ENCODE measurements at regions not wholly inside any gene's neighbourhood (a gene's known extent, or its start where the extent isn't known, plus 50 kb on each side); places are given as distances from the start of the nearest gene placed in this dataset.
"Not testable (repeated sequence)": the region's sequence is repeated elsewhere in the genome, so short reads cannot be mapped to it uniquely, and the experiment has no call there.

- H3K4me3 ChIP-seq (ENCODE audit: low read length) = no peak overlapping the region
- no peak for DNase-seq
- intact Hi-C loops (cut with DNase I) = no loop called here
- 87% methylated on average over 5 of the region's 5 CpGs for WGBS
- no peaks in the 10 kb centered on the region for H3K27me3 ChIP-seq (ENCODE audit: control insufficient read depth, insufficient read depth)
- H3K9me3 ChIP-seq (ENCODE audit: control insufficient read depth, low read length) = no peaks in the 10 kb centered on the region
- no peak overlapping the region for H3K27ac ChIP-seq (ENCODE audit: low read length)
- no peaks in the 10 kb centered on the region for H3K4me1 ChIP-seq (ENCODE audit: control insufficient read depth, insufficient read depth, low read length)
- ATAC-seq = no peak
These were observed 97.1 kb upstream of the PLSCR5 start for GRCh38 chr3:146702237-146702636.

GRCh38 chr3:146701246-146701645, 96.1 kb upstream of the PLSCR5 start:
- Histone ChIP-seq H3K4me1 (ENCODE audit: control insufficient read depth, insufficient read depth, low read length) (no peaks in the 10 kb centered on the region), H3K27me3 (ENCODE audit: control insufficient read depth, insufficient read depth) (no peaks in the 10 kb centered on the region), H3K9me3 (ENCODE audit: control insufficient read depth, low read length) (no peaks in the 10 kb centered on the region), H3K4me3 (ENCODE audit: low read length) (no peak overlapping the region), H3K27ac (ENCODE audit: low read length) (no peak overlapping the region)
- intact Hi-C loops (cut with DNase I) = no loop called here
- DNase-seq = no peak
- ATAC-seq = no peak
- 78% methylated on average over 3 of the region's 3 CpGs for WGBS

- H3K4me1 ChIP-seq (ENCODE audit: control insufficient read depth, insufficient read depth, low read length); H3K4me3 ChIP-seq (ENCODE audit: low read length); H3K27me3 ChIP-seq (ENCODE audit: control insufficient read depth, insufficient read depth); ATAC-seq; H3K9me3 ChIP-seq (ENCODE audit: control insufficient read depth, low read length); intact Hi-C loops (cut with DNase I); H3K27ac ChIP-seq (ENCODE audit: low read length); DNase-seq: not testable (repeated sequence)
These were observed 94.9 kb upstream of the PLSCR5 start for GRCh38 chr3:146700025-146700424.

- peaks cover 2% of the 10 kb centered on the region for H3K9me3 ChIP-seq (ENCODE audit: control insufficient read depth, low read length)
- 93% methylated on average over 2 of the region's 2 CpGs for WGBS
- no peak for ATAC-seq
- no peak overlapping the region for H3K4me3 ChIP-seq (ENCODE audit: low read length)
- H3K4me1 ChIP-seq (ENCODE audit: control insufficient read depth, insufficient read depth, low read length) = no peaks in the 10 kb centered on the region
- H3K27me3 ChIP-seq (ENCODE audit: control insufficient read depth, insufficient read depth) = no peaks in the 10 kb centered on the region
- H3K27ac ChIP-seq (ENCODE audit: low read length) = no peak overlapping the region
- intact Hi-C loops (cut with DNase I) = no loop called here
- no peak for DNase-seq
These were observed 87.1 kb upstream of the PLSCR5 start for GRCh38 chr3:146692254-146692653.

- WGBS = 75% methylated on average over 8 of the region's 8 CpGs
- no peaks in the 10 kb centered on the region for H3K9me3 ChIP-seq (ENCODE audit: control insufficient read depth, low read length)
- intact Hi-C loops (cut with DNase I) = no loop called here
These were observed 80.1 kb upstream of the PLSCR5 start for GRCh38 chr3:146685050-146685814.

GRCh38 chr3:146682171-146682570, 77.0 kb upstream of the PLSCR5 start:
- no peak overlapping the region for H3K4me3 ChIP-seq (ENCODE audit: low read length)
- H3K27me3 ChIP-seq (ENCODE audit: control insufficient read depth, insufficient read depth) = no peaks in the 10 kb centered on the region
- ATAC-seq (no peak), DNase-seq (no peak)
- no peak overlapping the region for H3K27ac ChIP-seq (ENCODE audit: low read length)
- no peaks in the 10 kb centered on the region for H3K4me1 ChIP-seq (ENCODE audit: control insufficient read depth, insufficient read depth, low read length)
- H3K9me3 ChIP-seq (ENCODE audit: control insufficient read depth, low read length) = no peaks in the 10 kb centered on the region
- 25% methylated on average over 5 of the region's 5 CpGs for WGBS
- intact Hi-C loops (cut with DNase I) = no loop called here

More at GRCh38 chr3:146685050-146685814, 80.1 kb upstream of the PLSCR5 start:
- Histone ChIP-seq H3K27ac (ENCODE audit: low read length) (no peak overlapping the region), H3K27me3 (ENCODE audit: control insufficient read depth, insufficient read depth) (no peaks in the 10 kb centered on the region), H3K4me1 (ENCODE audit: control insufficient read depth, insufficient read depth, low read length) (no peaks in the 10 kb centered on the region), H3K4me3 (ENCODE audit: low read length) (no peak overlapping the region)
- ATAC-seq (no peak), DNase-seq (no peak)

- intact Hi-C loops (cut with DNase I) = no loop called here
- ATAC-seq = no peak
- Histone ChIP-seq H3K4me3 (ENCODE audit: low read length) (no peak overlapping the region), H3K9me3 (ENCODE audit: control insufficient read depth, low read length) (no peaks in the 10 kb centered on the region), H3K27me3 (ENCODE audit: control insufficient read depth, insufficient read depth) (no peaks in the 10 kb centered on the region), H3K4me1 (ENCODE audit: control insufficient read depth, insufficient read depth, low read length) (no peaks in the 10 kb centered on the region), H3K27ac (ENCODE audit: low read length) (no peak overlapping the region)
- WGBS = 77% methylated on average over 4 of the region's 4 CpGs
- DNase-seq = no peak
These were observed 75.5 kb upstream of the PLSCR5 start for GRCh38 chr3:146680617-146681016.

- no peak for DNase-seq
- no peaks in the 10 kb centered on the region for H3K9me3 ChIP-seq (ENCODE audit: control insufficient read depth, low read length)
- WGBS = 71% methylated on average over 3 of the region's 3 CpGs
- H3K27me3 ChIP-seq (ENCODE audit: control insufficient read depth, insufficient read depth) = no peaks in the 10 kb centered on the region
- no peak for ATAC-seq
- H3K4me3 ChIP-seq (ENCODE audit: low read length) = no peak overlapping the region
- H3K4me1 ChIP-seq (ENCODE audit: control insufficient read depth, insufficient read depth, low read length) = no peaks in the 10 kb centered on the region
- H3K27ac ChIP-seq (ENCODE audit: low read length) = no peak overlapping the region
- intact Hi-C loops (cut with DNase I) = no loop called here
These were observed 74.8 kb upstream of the PLSCR5 start for GRCh38 chr3:146679995-146680394.

- no peak for DNase-seq
- no peaks in the 10 kb centered on the region for H3K9me3 ChIP-seq (ENCODE audit: control insufficient read depth, low read length)
- H3K27ac ChIP-seq (ENCODE audit: low read length) = no peak overlapping the region
- intact Hi-C loops (cut with DNase I) = no loop called here
- no peaks in the 10 kb centered on the region for H3K27me3 ChIP-seq (ENCODE audit: control insufficient read depth, insufficient read depth)
- 69% methylated on average over 3 of the region's 3 CpGs for WGBS
- no peak overlapping the region for H3K4me3 ChIP-seq (ENCODE audit: low read length)
- ATAC-seq = no peak
- H3K4me1 ChIP-seq (ENCODE audit: control insufficient read depth, insufficient read depth, low read length) = no peaks in the 10 kb centered on the region
These were observed 74.0 kb upstream of the PLSCR5 start for GRCh38 chr3:146679191-146679590.

- DNase-seq = no peak
- no peaks in the 10 kb centered on the region for H3K4me1 ChIP-seq (ENCODE audit: control insufficient read depth, insufficient read depth, low read length)
- no peak overlapping the region for H3K4me3 ChIP-seq (ENCODE audit: low read length)
- WGBS = 68% methylated on average over 2 of the region's 2 CpGs
- no peak overlapping the region for H3K27ac ChIP-seq (ENCODE audit: low read length)
- ATAC-seq = no peak
- H3K27me3 ChIP-seq (ENCODE audit: control insufficient read depth, insufficient read depth) = no peaks in the 10 kb centered on the region
- intact Hi-C loops (cut with DNase I) = no loop called here
- H3K9me3 ChIP-seq (ENCODE audit: control insufficient read depth, low read length) = no peaks in the 10 kb centered on the region
These were observed 67.8 kb upstream of the PLSCR5 start for GRCh38 chr3:146672941-146673340.

- ATAC-seq (no peak), DNase-seq (no peak)
- intact Hi-C loops (cut with DNase I) = no loop called here
- no peak overlapping the region for H3K4me3 ChIP-seq (ENCODE audit: low read length)
- H3K9me3 ChIP-seq (ENCODE audit: control insufficient read depth, low read length) = no peaks in the 10 kb centered on the region
- no peak overlapping the region for H3K27ac ChIP-seq (ENCODE audit: low read length)
- H3K27me3 ChIP-seq (ENCODE audit: control insufficient read depth, insufficient read depth) = no peaks in the 10 kb centered on the region
- 60% methylated on average over 4 of the region's 4 CpGs for WGBS
- H3K4me1 ChIP-seq (ENCODE audit: control insufficient read depth, insufficient read depth, low read length) = no peaks in the 10 kb centered on the region
These were observed 59.3 kb upstream of the PLSCR5 start for GRCh38 chr3:146664403-146664802.

- intact Hi-C loops (cut with DNase I) = no loop called here
- H3K27me3 ChIP-seq (ENCODE audit: control insufficient read depth, insufficient read depth) = no peaks in the 10 kb centered on the region
- no peaks in the 10 kb centered on the region for H3K4me1 ChIP-seq (ENCODE audit: control insufficient read depth, insufficient read depth, low read length)
- WGBS = 68% methylated on average over 2 of the region's 2 CpGs
- ATAC-seq (no peak), DNase-seq (no peak)
- no peak overlapping the region for H3K27ac ChIP-seq (ENCODE audit: low read length)
- no peaks in the 10 kb centered on the region for H3K9me3 ChIP-seq (ENCODE audit: control insufficient read depth, low read length)
- H3K4me3 ChIP-seq (ENCODE audit: low read length) = no peak overlapping the region
These were observed 53.7 kb upstream of the PLSCR5 start for GRCh38 chr3:146658841-146659240.
